Neural cell (in vitro differentiated cells): ENCODE measurements at regions not wholly inside any gene's neighbourhood (a gene's known extent, or its start where the extent isn't known, plus 50 kb on each side); places are given as distances from the start of the nearest gene placed in this dataset.

Experiments
- H2AFZ ChIP-seq: fragments of 200-600, 300-800 bp; sonication (generic), shearing (Covaris generic); 2 replicates; pipeline ENCODE4 v1.6.0; 2014; ENCODE audit warnings: low read depth, mild to moderate bottlenecking, antibody characterized with exemption, low read length, moderate library complexity
- H3F3A ChIP-seq: fragments of 200-600 bp; shearing (Covaris generic); 2 replicates; pipeline ENCODE4 v1.6.1; 2016; ENCODE audit warnings: mild to moderate bottlenecking, moderate library complexity, mixed read lengths, antibody characterized with exemption, low read length; ENCODE audit not compliant: insufficient read depth, poor library complexity, severe bottlenecking
- H3K27ac ChIP-seq: fragments of 200-600, 300-800 bp; sonication (generic), shearing (Covaris generic); 2 replicates; pipeline ENCODE4 v1.5.1; 2014; ENCODE audit warnings: mild to moderate bottlenecking, low read length, moderate library complexity
- H3K27me3 ChIP-seq: fragments of 300-800, 200-600 bp; sonication (generic), shearing (Covaris generic); 2 replicates; pipeline ENCODE4 v1.6.0; 2014; ENCODE audit warnings: mild to moderate bottlenecking, low read depth, low read length, moderate library complexity; ENCODE audit not compliant: insufficient read depth
- H3K36me3 ChIP-seq: fragments of 300-800, 200-600 bp; sonication (generic), shearing (Covaris generic); 2 replicates; pipeline ENCODE4 v1.5.1; 2014; ENCODE audit warnings: mild to moderate bottlenecking, antibody characterized with exemption, low read length, moderate library complexity; ENCODE audit not compliant: insufficient read depth
- H3K4me2 ChIP-seq: fragments of 300-800, 200-600 bp; sonication (generic), shearing (Covaris generic); 2 replicates; pipeline ENCODE4 v1.6.0; 2014; ENCODE audit warnings: mild to moderate bottlenecking, low read length
- H3K4me3 ChIP-seq: fragments of 300-800, 200-600 bp; sonication (generic), shearing (Covaris generic); 2 replicates; pipeline ENCODE4 v1.5.1; 2014; ENCODE audit warnings: mild to moderate bottlenecking, low read length, moderate library complexity
- H3K79me2 ChIP-seq: fragments of 200-600 bp; shearing (Covaris generic); replicated peaks from 2 replicates; pipeline ENCODE4 v1.6.0; 2014; ENCODE audit warnings: mild to moderate bottlenecking, low read length, moderate library complexity; ENCODE audit not compliant: insufficient read depth
- H3K9ac ChIP-seq: fragments of 300-800, 200-600 bp; sonication (generic), shearing (Covaris generic); 2 replicates; pipeline ENCODE4 v1.6.1; 2016; ENCODE audit warnings: mild to moderate bottlenecking, low read length, mixed read lengths
- H3K9me2 ChIP-seq: fragments of 200-600 bp; shearing (Covaris generic); 2 replicates; pipeline ENCODE4 v1.6.1; 2016; ENCODE audit warnings: mild to moderate bottlenecking, low read length, mixed read lengths; ENCODE audit not compliant: insufficient read depth
- H3K9me3 ChIP-seq: fragments of 200-600, 300-800 bp; sonication (generic), shearing (Covaris generic); 2 replicates; pipeline ENCODE4 v1.6.1; 2016; ENCODE audit warnings: mild to moderate bottlenecking, mixed run types, low read length, moderate library complexity, mixed read lengths
- H4K20me1 ChIP-seq: fragments of 200-600 bp; shearing (Covaris generic); 2 replicates; pipeline ENCODE4 v1.6.1; 2016; ENCODE audit warnings: mild to moderate bottlenecking, mixed run types; ENCODE audit not compliant: insufficient read depth
- CTCF ChIP-seq: fragments of 450-650 bp; IDR thresholded peaks from 2 replicates; pipeline ENCODE4 v1.5.1; 2014; ENCODE audit warnings: antibody characterized with exemption, mild to moderate bottlenecking, moderate library complexity; ENCODE audit not compliant: poor library complexity, severe bottlenecking
- EP300 ChIP-seq: fragments of 450-650 bp; conservative IDR thresholded peaks from 2 replicates; pipeline ENCODE4 v1.6.1; 2014; ENCODE audit warnings: antibody characterized with exemption, mild to moderate bottlenecking, moderate library complexity; ENCODE audit not compliant: poor library complexity, severe bottlenecking
- EZH2 ChIP-seq: fragments of 200-600, 300-800 bp; shearing (Covaris generic), sonication (generic); IDR thresholded peaks from 2 replicates; pipeline ENCODE4 v1.6.1; 2014; ENCODE audit warnings: antibody characterized with exemption, low read length, borderline replicate concordance, mild to moderate bottlenecking; ENCODE audit not compliant: insufficient read depth, poor library complexity, severe bottlenecking
- MXI1 ChIP-seq: fragments of 450-650 bp; conservative IDR thresholded peaks from 2 replicates; pipeline ENCODE4 v1.6.1; 2014; ENCODE audit warnings: antibody characterized with exemption, mild to moderate bottlenecking; ENCODE audit not compliant: poor library complexity, severe bottlenecking
- POLR2AphosphoS5 ChIP-seq: IDR thresholded peaks from 2 replicates; pipeline ENCODE4 v1.6.1; 2012
- RAD21 ChIP-seq: fragments of 450-650 bp; conservative IDR thresholded peaks from 2 replicates; pipeline ENCODE4 v1.6.1; 2014; ENCODE audit warnings: antibody characterized with exemption, mild to moderate bottlenecking, moderate library complexity
- REST ChIP-seq: IDR thresholded peaks from 2 replicates; pipeline ENCODE4 v1.6.1; 2012; ENCODE audit warnings: borderline replicate concordance
- SMC3 ChIP-seq: fragments of 450-650 bp; conservative IDR thresholded peaks from 2 replicates; pipeline ENCODE4 v1.6.1; 2014; ENCODE audit warnings: antibody characterized with exemption, mild to moderate bottlenecking, moderate library complexity; ENCODE audit not compliant: poor library complexity
- TAF1 ChIP-seq: IDR thresholded peaks from 2 replicates; pipeline ENCODE4 v1.6.1; 2012; ENCODE audit warnings: low read depth

- Histone ChIP-seq H3K9me2 (no peaks in the 10 kb centered on the region), H3K79me2 (no peaks in the 10 kb centered on the region), H2AFZ (no peak overlapping the region), H3K36me3 (no peaks in the 10 kb centered on the region), H3K27ac (no peak overlapping the region), H4K20me1 (no peaks in the 10 kb centered on the region), H3K9me3 (peaks cover 6% of the 10 kb centered on the region), H3K27me3 (no peaks in the 10 kb centered on the region), H3K4me3 (no peak overlapping the region), H3F3A (no peaks in the 10 kb centered on the region), H3K9ac (no peak overlapping the region), H3K4me2 (no peak overlapping the region)
- TF ChIP-seq RAD21 (no peak), CTCF (no peak), EZH2 (no peak), MXI1 (no peak), POLR2AphosphoS5 (no peak), EP300 (no peak), TAF1 (no peak), SMC3 (no peak), REST (no peak)
Observed at GRCh38 chr10:31587691-31588090, 268.7 kb downstream of the ZEB1 start.

GRCh38 chr10:31586723-31587638 lies 268.0 kb downstream of the ZEB1 start:
- Histone ChIP-seq H3K27ac (no peak overlapping the region), H3K4me3 (no peak overlapping the region), H2AFZ (no peak overlapping the region), H3K9me3 (no peaks in the 10 kb centered on the region), H3K36me3 (no peaks in the 10 kb centered on the region), H3K27me3 (no peaks in the 10 kb centered on the region), H3K9me2 (no peaks in the 10 kb centered on the region), H3K4me2 (no peak overlapping the region), H3K9ac (no peak overlapping the region), H4K20me1 (no peaks in the 10 kb centered on the region), H3K79me2 (no peaks in the 10 kb centered on the region), H3F3A (no peaks in the 10 kb centered on the region)
- TF ChIP-seq REST (no peak), SMC3 (no peak), MXI1 (no peak), CTCF (no peak), TAF1 (no peak)
